H9 (cell line): ENCODE measurements at regions not wholly inside any gene's neighbourhood (a gene's known extent, or its start where the extent isn't known, plus 50 kb on each side); places are given as distances from the start of the nearest gene placed in this dataset.

ENCODE experiments used
- DNase-seq: peaks from one replicate; pipeline ENCODE4 v3.0.0-alpha.2; 2017
- H2AFZ ChIP-seq: one replicate; pipeline ENCODE4 v1.6.1; 2013; ENCODE audit warnings: mild to moderate bottlenecking, low read length, control low read depth, moderate library complexity
- H2AK5ac ChIP-seq: 2 replicates; pipeline ENCODE4 v1.6.1; 2013; ENCODE audit warnings: low read length, control low read depth, mixed read lengths; ENCODE audit not compliant: insufficient read length
- H2BK120ac ChIP-seq: one replicate; pipeline ENCODE4 v1.6.1; 2013; ENCODE audit warnings: low read depth, mild to moderate bottlenecking, low read length, control low read depth, inconsistent platforms; ENCODE audit not compliant: poor library complexity, severe bottlenecking
- H2BK12ac ChIP-seq: 2 replicates; pipeline ENCODE4 v1.6.1; 2013; ENCODE audit warnings: low read length, control low read depth, mixed read lengths, low read depth; ENCODE audit not compliant: insufficient read length
- H2BK15ac ChIP-seq: 2 replicates; pipeline ENCODE4 v1.6.1; 2013; ENCODE audit warnings: low read depth, low read length, control low read depth
- H2BK20ac ChIP-seq: one replicate; pipeline ENCODE4 v1.6.1; 2013; ENCODE audit warnings: low read depth, mild to moderate bottlenecking, low read length, control low read depth, inconsistent platforms; ENCODE audit not compliant: poor library complexity, severe bottlenecking
- H2BK5ac ChIP-seq: 2 replicates; pipeline ENCODE4 v1.6.1; 2013; ENCODE audit warnings: low read length, control low read depth, mixed read lengths; ENCODE audit not compliant: insufficient read length
- H3K14ac ChIP-seq: 2 replicates; pipeline ENCODE4 v1.6.1; 2013; ENCODE audit warnings: low read length, control low read depth; ENCODE audit not compliant: insufficient read depth
- H3K18ac ChIP-seq: 2 replicates; pipeline ENCODE4 v1.6.1; 2013; ENCODE audit warnings: low read depth, mild to moderate bottlenecking, mixed read lengths, low read length, control low read depth; ENCODE audit not compliant: insufficient read length
- H3K23ac ChIP-seq: 2 replicates; pipeline ENCODE4 v1.6.1; 2013; ENCODE audit warnings: low read length, control low read depth, mixed read lengths, low read depth; ENCODE audit not compliant: insufficient read length
- H3K23me2 ChIP-seq: 2 replicates; pipeline ENCODE4 v1.6.1; 2013; ENCODE audit warnings: low read depth, mild to moderate bottlenecking, mixed read lengths, low read length, control low read depth; ENCODE audit not compliant: insufficient read length, poor library complexity, severe bottlenecking
- H3K27ac ChIP-seq: 2 replicates; pipeline ENCODE4 v1.5.1; 2013; ENCODE audit warnings: low read length, control low read depth, mixed read lengths, low read depth; ENCODE audit not compliant: insufficient read length
- H3K27me3 ChIP-seq: 2 replicates; pipeline ENCODE4 v1.6.1; 2013; ENCODE audit warnings: low read length, control low read depth, inconsistent platforms; ENCODE audit not compliant: insufficient read depth
- H3K4ac ChIP-seq: 2 replicates; pipeline ENCODE4 v1.6.1; 2013; ENCODE audit warnings: low read depth, mild to moderate bottlenecking, control low read depth, inconsistent platforms, low read length, moderate library complexity
- H3K4me1 ChIP-seq: 2 replicates; pipeline ENCODE4 v1.6.1; 2013; ENCODE audit warnings: low read length, control low read depth, inconsistent platforms; ENCODE audit not compliant: insufficient read depth
- H3K4me2 ChIP-seq: 2 replicates; pipeline ENCODE4 v1.6.1; 2013; ENCODE audit warnings: low read length, control low read depth, mixed read lengths; ENCODE audit not compliant: insufficient read length, insufficient read depth
- H3K56ac ChIP-seq: 2 replicates; pipeline ENCODE4 v1.6.1; 2013; ENCODE audit warnings: low read depth, mild to moderate bottlenecking, mixed read lengths, low read length, control low read depth; ENCODE audit not compliant: insufficient read length
- H3K79me1 ChIP-seq: 2 replicates; pipeline ENCODE4 v1.6.1; 2013; ENCODE audit warnings: low read depth, mild to moderate bottlenecking, moderate library complexity, low read length, control low read depth, inconsistent platforms; ENCODE audit not compliant: insufficient read depth, poor library complexity, severe bottlenecking
- H3K79me2 ChIP-seq: 2 replicates; pipeline ENCODE4 v1.6.1; 2013; ENCODE audit warnings: low read length, control low read depth, inconsistent platforms; ENCODE audit not compliant: insufficient read depth
- H3K9ac ChIP-seq: 2 replicates; pipeline ENCODE4 v1.6.1; 2013; ENCODE audit warnings: low read length, control low read depth, mixed read lengths; ENCODE audit not compliant: insufficient read length; ENCODE audit errors: extremely low read depth
- H3K9me3 ChIP-seq: one replicate; pipeline ENCODE4 v1.6.1; 2013; ENCODE audit warnings: low read depth, low read length, inconsistent platforms; ENCODE audit not compliant: control insufficient read depth
- H3T11ph ChIP-seq: one replicate; pipeline ENCODE4 v1.6.1; 2013; ENCODE audit warnings: mild to moderate bottlenecking, low read length, control low read depth, inconsistent platforms
- H4K20me1 ChIP-seq: one replicate; pipeline ENCODE4 v1.6.1; 2013; ENCODE audit not compliant: control insufficient read depth, insufficient read length, insufficient read depth
- H4K5ac ChIP-seq: 2 replicates; pipeline ENCODE4 v1.6.1; 2013; ENCODE audit warnings: low read depth, mild to moderate bottlenecking, mixed read lengths, low read length, control low read depth; ENCODE audit not compliant: insufficient read length
- H4K8ac ChIP-seq: replicated peaks from 2 replicates; pipeline ENCODE4 v1.6.1; 2013; ENCODE audit warnings: low read length, control low read depth, mixed read lengths, low read depth; ENCODE audit not compliant: insufficient read length
- H4K91ac ChIP-seq: 2 replicates; pipeline ENCODE4 v1.6.1; 2013; ENCODE audit warnings: low read depth, mild to moderate bottlenecking, moderate library complexity, mixed read lengths, low read length, control low read depth; ENCODE audit not compliant: insufficient read length
- H3K27ac Mint-ChIP-seq, 3 experiments: 2 replicates in 2 of 3; 3 replicates in 1 of 3; pipeline ENCODE4 v1.8.0; 2020 to 2021; ENCODE audit warnings: mixed read lengths in 3 of 3, mild to moderate bottlenecking in 1 of 3, moderate library complexity in 1 of 3
- H3K27me3 Mint-ChIP-seq: 2 replicates; pipeline ENCODE4 v1.8.0; 2021; ENCODE audit warnings: low read depth, mild to moderate bottlenecking, moderate library complexity, mixed read lengths
- H3K36me3 Mint-ChIP-seq, 3 experiments: 2 replicates in 2 of 3; 3 replicates in 1 of 3; pipeline ENCODE4 v1.8.0; 2020 to 2021; ENCODE audit warnings: low read depth in 3 of 3, mixed read lengths in 3 of 3; ENCODE audit not compliant: insufficient read depth in 1 of 3
- H3K4me1 Mint-ChIP-seq, 2 experiments: 2 replicates each; pipeline ENCODE4 v1.8.0; 2020; ENCODE audit warnings: mixed read lengths in 2 of 2
- H3K4me3 Mint-ChIP-seq, 2 experiments: 2 replicates in 1 of 2; 3 replicates in 1 of 2; pipeline ENCODE4 v1.8.0; 2020 to 2021; ENCODE audit warnings: mild to moderate bottlenecking in 2 of 2, mixed read lengths in 2 of 2, moderate library complexity in 1 of 2
- H3K9me3 Mint-ChIP-seq, 2 experiments: 2 replicates in 1 of 2; 3 replicates in 1 of 2; pipeline ENCODE4 v1.8.0; 2020; ENCODE audit warnings: mild to moderate bottlenecking in 2 of 2, mixed read lengths in 2 of 2, moderate library complexity in 1 of 2
- WGBS: extraction: QIAGEN DNeasy Blood & Tissue Kit; methylation state at CpG from one replicate; pipeline ENCODE4 v1.1.7; 2013; ENCODE audit warnings: missing lambda C conversion rate, low lambda C conversion rate, mixed read lengths; ENCODE audit not compliant: insufficient read length; ENCODE audit errors: extremely low coverage; 5-methylcytosine and 5-hydroxymethylcytosine counted together
- TF ChIP-seq, protein P1 (sequence below): fragments of 200-600 bp; sonication (generic); conservative IDR thresholded peaks from 3 replicates; pipeline ENCODE4 v1.8.0; 2021; ENCODE audit warnings: antibody characterized with exemption, mild to moderate bottlenecking

DNA sequence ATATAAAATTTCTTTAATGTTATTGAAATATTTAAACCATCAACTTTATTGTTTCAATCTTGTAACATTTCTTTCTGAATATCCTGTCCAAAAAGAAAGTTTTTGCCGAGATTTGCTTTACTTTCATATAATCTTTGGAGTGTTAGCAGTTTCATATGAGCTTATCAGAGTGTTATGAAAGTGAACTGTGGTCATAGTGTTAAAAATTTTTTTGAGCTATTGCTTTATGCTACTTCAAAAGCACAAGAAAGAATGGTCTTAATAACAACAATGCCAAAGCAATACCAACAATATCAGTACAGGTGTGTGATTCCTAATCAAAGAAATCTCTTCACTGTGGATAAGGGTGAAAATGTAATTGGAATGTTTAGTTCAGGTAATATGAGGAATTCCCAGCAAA, 1994.9 kb upstream of the FLRT2 start:
- Histone ChIP-seq H2BK5ac (no peak overlapping the region), H3K4ac (no peak overlapping the region), H3K79me1 (no peaks in the 10 kb centered on the region), H3K27me3 (no peaks in the 10 kb centered on the region), H3K4me2 (no peak overlapping the region), H3K56ac (no peak overlapping the region), H2AK5ac (no peak overlapping the region), H2BK12ac (no peak overlapping the region), H2AFZ (no peak overlapping the region), H3T11ph (no peak overlapping the region), H3K9me3 (no peaks in the 10 kb centered on the region), H3K18ac (no peak overlapping the region), H4K20me1 (no peaks in the 10 kb centered on the region), H3K23ac (no peak overlapping the region), H2BK15ac (no peak overlapping the region), H4K8ac (no peak overlapping the region), H4K5ac (no peak overlapping the region), H3K79me2 (no peaks in the 10 kb centered on the region), H3K23me2 (no peaks in the 10 kb centered on the region), H2BK120ac (no peak overlapping the region), H3K9ac (no peak overlapping the region), H4K91ac (no peak overlapping the region), H2BK20ac (no peak overlapping the region), H3K27ac (no peak overlapping the region), H3K4me1 (no peaks in the 10 kb centered on the region), H3K14ac (no peak overlapping the region)
- Mint-ChIP-seq H3K4me1 (no peaks in the 10 kb centered on the region), H3K9me3 (no peaks in the 10 kb centered on the region; a peak in 1 of 5 replicates), H3K27me3 (no peaks in the 10 kb centered on the region), H3K4me3 (no peak overlapping the region), H3K36me3 (no peaks in the 10 kb centered on the region), H3K27ac (no peak overlapping the region)
- no CpG with 5 or more reads among the region's 1 CpG for WGBS
- DNase-seq, result no peak
- TF ChIP-seq, protein P1, sequence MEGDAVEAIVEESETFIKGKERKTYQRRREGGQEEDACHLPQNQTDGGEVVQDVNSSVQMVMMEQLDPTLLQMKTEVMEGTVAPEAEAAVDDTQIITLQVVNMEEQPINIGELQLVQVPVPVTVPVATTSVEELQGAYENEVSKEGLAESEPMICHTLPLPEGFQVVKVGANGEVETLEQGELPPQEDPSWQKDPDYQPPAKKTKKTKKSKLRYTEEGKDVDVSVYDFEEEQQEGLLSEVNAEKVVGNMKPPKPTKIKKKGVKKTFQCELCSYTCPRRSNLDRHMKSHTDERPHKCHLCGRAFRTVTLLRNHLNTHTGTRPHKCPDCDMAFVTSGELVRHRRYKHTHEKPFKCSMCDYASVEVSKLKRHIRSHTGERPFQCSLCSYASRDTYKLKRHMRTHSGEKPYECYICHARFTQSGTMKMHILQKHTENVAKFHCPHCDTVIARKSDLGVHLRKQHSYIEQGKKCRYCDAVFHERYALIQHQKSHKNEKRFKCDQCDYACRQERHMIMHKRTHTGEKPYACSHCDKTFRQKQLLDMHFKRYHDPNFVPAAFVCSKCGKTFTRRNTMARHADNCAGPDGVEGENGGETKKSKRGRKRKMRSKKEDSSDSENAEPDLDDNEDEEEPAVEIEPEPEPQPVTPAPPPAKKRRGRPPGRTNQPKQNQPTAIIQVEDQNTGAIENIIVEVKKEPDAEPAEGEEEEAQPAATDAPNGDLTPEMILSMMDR, result no peak
